ENCODE measurements at regions not wholly inside any gene's neighbourhood (a gene's known extent, or its start where the extent isn't known, plus 50 kb on each side); places are given as distances from the start of the nearest gene placed in this dataset.

- dilution Hi-C loops (cut with MboI; ENCODE audit: extremely low pct_ligation_motif_present, low sequenced_read_pairs), result no loop called here
Observed at GRCh38 chr9:13548535-13548934, 269.0 kb upstream of the MPDZ start.

GRCh38 chr9:13535141-13535540, 255.6 kb upstream of the MPDZ start:
- no peak overlapping the region for H3K27ac ChIP-seq (ENCODE audit: control insufficient read depth, insufficient read depth, low read length)
- H3K9ac ChIP-seq (ENCODE audit: control insufficient read depth, extremely low read depth, insufficient read depth, low read length), result no peak overlapping the region
- H3K79me2 ChIP-seq (ENCODE audit: control insufficient read depth, insufficient read depth, low read length), result no peaks in the 10 kb centered on the region
- H2AFZ ChIP-seq (ENCODE audit: control insufficient read depth, low read length), result no peak overlapping the region
- H3K27me3 ChIP-seq (ENCODE audit: control insufficient read depth, extremely low read depth, insufficient read depth, low read length), result no peaks in the 10 kb centered on the region
- FAIRE-seq, result no peak
- dilution Hi-C loops (cut with MboI; ENCODE audit: extremely low pct_ligation_motif_present, low sequenced_read_pairs), result no loop called here
- no peak for DNase-seq (ENCODE audit: low read depth, low spot score)
- H3K9me1 ChIP-seq (ENCODE audit: control insufficient read depth, extremely low read depth, insufficient read depth, low read length), result no peaks in the 10 kb centered on the region
- H3K4me2 ChIP-seq (ENCODE audit: control insufficient read depth, extremely low read depth, insufficient read depth, low read depth, low read length), result no peak overlapping the region
- no peaks in the 10 kb centered on the region for H4K20me1 ChIP-seq (ENCODE audit: control insufficient read depth, extremely low read depth, insufficient read depth, low read length)
- TF ChIP-seq EZH2 (IDR thresholded peaks at IDR 0.05; ENCODE audit: low read length) (no peak), CTCF (optimal IDR thresholded peaks at IDR 0.05 in 1 of 3, IDR thresholded peaks at IDR 0.05 in 1 of 3, conservative IDR thresholded peaks at IDR 0.05 in 1 of 3; ENCODE audit: extremely low read depth in 1 of 3, insufficient read depth in 2 of 3, low read length in 3 of 3) (no peak)
- no peaks in the 10 kb centered on the region for H3K9me3 ChIP-seq (ENCODE audit: control insufficient read depth, low read depth, low read length)
- H3K4me3 ChIP-seq (ENCODE audit: control insufficient read depth in 2 of 3, extremely low read depth in 1 of 3, insufficient read depth in 2 of 3, low read depth in 1 of 3, low read length in 3 of 3), result no peak overlapping the region
- H3K4me1 ChIP-seq (ENCODE audit: control insufficient read depth, extremely low read depth, insufficient read depth, low read length), result peaks cover under 1% of the 10 kb centered on the region
- no peaks in the 10 kb centered on the region for H3K36me3 ChIP-seq (ENCODE audit: control insufficient read depth in 2 of 2, extremely low read depth in 1 of 2, insufficient read depth in 2 of 2, low read length in 2 of 2)

More at GRCh38 chr9:13548535-13548934, 269.0 kb upstream of the MPDZ start:
- no peak overlapping the region for H3K4me3 ChIP-seq (ENCODE audit: control insufficient read depth in 2 of 3, extremely low read depth in 1 of 3, insufficient read depth in 2 of 3, low read depth in 1 of 3, low read length in 3 of 3)
- H3K9me1 ChIP-seq (ENCODE audit: control insufficient read depth, extremely low read depth, insufficient read depth, low read length), result no peaks in the 10 kb centered on the region
- no peak for FAIRE-seq
- H3K9ac ChIP-seq (ENCODE audit: control insufficient read depth, extremely low read depth, insufficient read depth, low read length), result no peak overlapping the region
- H3K4me2 ChIP-seq (ENCODE audit: control insufficient read depth, extremely low read depth, insufficient read depth, low read depth, low read length), result no peak overlapping the region
- no peaks in the 10 kb centered on the region for H3K79me2 ChIP-seq (ENCODE audit: control insufficient read depth, insufficient read depth, low read length)
- no peak for TF ChIP-seq CTCF (optimal IDR thresholded peaks at IDR 0.05 in 1 of 3, IDR thresholded peaks at IDR 0.05 in 1 of 3, conservative IDR thresholded peaks at IDR 0.05 in 1 of 3; ENCODE audit: extremely low read depth in 1 of 3, insufficient read depth in 2 of 3, low read length in 3 of 3)
- TF ChIP-seq EZH2 (IDR thresholded peaks at IDR 0.05; ENCODE audit: low read length), result no peak
- H3K36me3 ChIP-seq (ENCODE audit: control insufficient read depth in 2 of 2, extremely low read depth in 1 of 2, insufficient read depth in 2 of 2, low read length in 2 of 2), result no peaks in the 10 kb centered on the region
- no peak overlapping the region for H2AFZ ChIP-seq (ENCODE audit: control insufficient read depth, low read length)
- H3K4me1 ChIP-seq (ENCODE audit: control insufficient read depth, extremely low read depth, insufficient read depth, low read length), result no peaks in the 10 kb centered on the region
- no peaks in the 10 kb centered on the region for H3K27me3 ChIP-seq (ENCODE audit: control insufficient read depth, extremely low read depth, insufficient read depth, low read length)
- no peak overlapping the region for H3K27ac ChIP-seq (ENCODE audit: control insufficient read depth, insufficient read depth, low read length)
- no peaks in the 10 kb centered on the region for H4K20me1 ChIP-seq (ENCODE audit: control insufficient read depth, extremely low read depth, insufficient read depth, low read length)
- H3K9me3 ChIP-seq (ENCODE audit: control insufficient read depth, low read depth, low read length), result no peaks in the 10 kb centered on the region
- DNase-seq (ENCODE audit: low read depth, low spot score), result no peak

Data from keratinocyte (primary cell).